WTC11 (cell line): ENCODE measurements at regions not wholly inside any gene's neighbourhood (a gene's known extent, or its start where the extent isn't known, plus 50 kb on each side); places are given as distances from the start of the nearest gene placed in this dataset.

ENCODE experiments used
- ATAC-seq: fragments of 200-7000 bp; cut with Tn5 transposase; 2 replicates; pipeline ENCODE4 v1.10.0; 2021; ENCODE audit warnings: mild to moderate bottlenecking, moderate library complexity
- CTCF ChIA-PET: fragments of 300-600 bp; sonication (Branson Sonifier 250); formaldehyde crosslinking; loops from one replicate; lab custom pipeline; 2021; ENCODE audit warnings: antibody characterized with exemption; lab: Charles Lee
- POLR2A ChIA-PET: fragments of 350-600 bp; sonication (Branson Sonifier 250); formaldehyde crosslinking; loops from one replicate; lab custom pipeline; 2021; ENCODE audit warnings: antibody characterized with exemption; lab: Charles Lee
- DNase-seq: peaks from one replicate; pipeline ENCODE4 v3.0.0; 2021; ENCODE audit warnings: low spot score
- H3K27ac Mint-ChIP-seq: 2 replicates; pipeline ENCODE4 v1.8.0; 2021; ENCODE audit warnings: mixed read lengths
- H3K27me3 Mint-ChIP-seq: 2 replicates; pipeline ENCODE4 v1.8.0; 2021; ENCODE audit warnings: low read depth, mild to moderate bottlenecking, moderate library complexity, mixed read lengths
- H3K36me3 Mint-ChIP-seq: 2 replicates; pipeline ENCODE4 v1.8.0; 2021; ENCODE audit warnings: mixed read lengths
- H3K4me1 Mint-ChIP-seq: 2 replicates; pipeline ENCODE4 v1.8.0; 2022; ENCODE audit warnings: mixed read lengths
- H3K4me3 Mint-ChIP-seq: 2 replicates; pipeline ENCODE4 v1.8.0; 2021; ENCODE audit warnings: mild to moderate bottlenecking, moderate library complexity, mixed read lengths
- H3K9me3 Mint-ChIP-seq: 2 replicates; pipeline ENCODE4 v1.8.0; 2021; ENCODE audit warnings: mixed read lengths
- ARID4B ChIP-seq: sonication (generic); formaldehyde crosslinking; IDR thresholded peaks from 2 replicates; pipeline ENCODE4 v1.8.0; 2023; ENCODE audit warnings: missing genetic modification reagents, mild to moderate bottlenecking, borderline replicate concordance
- CREM ChIP-seq: sonication (generic); formaldehyde crosslinking; IDR thresholded peaks from 2 replicates; pipeline ENCODE4 v1.8.1; 2022; ENCODE audit warnings: mild to moderate bottlenecking, missing genetic modification reagents, moderate library complexity
- EMX1 ChIP-seq: fragments of 250-450 bp; sonication (Bioruptor Pico); IDR thresholded peaks from 2 replicates; pipeline ENCODE4 v1.8.0; 2021; ENCODE audit warnings: mild to moderate bottlenecking
- IRF2 ChIP-seq: sonication (generic); formaldehyde crosslinking; IDR thresholded peaks from 2 replicates; pipeline ENCODE4 v1.8.0; 2022; ENCODE audit warnings: low read depth, missing genetic modification reagents, borderline replicate concordance
- KAT7 ChIP-seq: sonication (generic); formaldehyde crosslinking; IDR thresholded peaks from 2 replicates; pipeline ENCODE4 v1.8.1; 2023; ENCODE audit warnings: missing genetic modification reagents, mild to moderate bottlenecking, borderline replicate concordance
- NR3C1 ChIP-seq: sonication (generic); formaldehyde crosslinking; conservative IDR thresholded peaks from 2 replicates; pipeline ENCODE4 v1.8.1; 2023; ENCODE audit warnings: low read depth, mild to moderate bottlenecking, missing genetic modification reagents
- PRDM15 ChIP-seq: sonication (generic); formaldehyde crosslinking; IDR thresholded peaks from 2 replicates; pipeline ENCODE4 v1.8.0; 2022; ENCODE audit warnings: missing genetic modification reagents
- RELA ChIP-seq: sonication (generic); formaldehyde crosslinking; IDR thresholded peaks from 2 replicates; pipeline ENCODE4 v1.8.1; 2022; ENCODE audit warnings: missing genetic modification reagents, mild to moderate bottlenecking, borderline replicate concordance
- SP1 ChIP-seq: sonication (generic); formaldehyde crosslinking; conservative IDR thresholded peaks from 2 replicates; pipeline ENCODE4 v1.8.1; 2022; ENCODE audit warnings: missing genetic modification reagents
- TEAD4 ChIP-seq: sonication (generic); formaldehyde crosslinking; IDR thresholded peaks from 2 replicates; pipeline ENCODE4 v1.8.0; 2022; ENCODE audit warnings: mild to moderate bottlenecking, missing genetic modification reagents
- TP53 ChIP-seq: sonication (generic); formaldehyde crosslinking; IDR thresholded peaks from 2 replicates; pipeline ENCODE4 v1.8.1; 2023; ENCODE audit warnings: mild to moderate bottlenecking, missing genetic modification reagents
- ZNF219 ChIP-seq: sonication (generic); formaldehyde crosslinking; IDR thresholded peaks from 2 replicates; pipeline ENCODE4 v1.8.0; 2023; ENCODE audit warnings: missing genetic modification reagents, mild to moderate bottlenecking, borderline replicate concordance
- ZNF416 ChIP-seq: fragments of 250-450 bp; sonication (Bioruptor Pico); IDR thresholded peaks from 2 replicates; pipeline ENCODE4 v1.9.0; 2021; ENCODE audit warnings: mild to moderate bottlenecking, inconsistent platforms
- ZNF423 ChIP-seq: fragments of 250-450 bp; sonication (Bioruptor Pico); IDR thresholded peaks from 2 replicates; pipeline ENCODE4 v2.1.2; 2022; ENCODE audit warnings: mild to moderate bottlenecking, moderate library complexity
- TF ChIP-seq, protein P1 (sequence below): fragments of 250-450 bp; sonication (Bioruptor Pico); IDR thresholded peaks from 2 replicates; pipeline ENCODE4 v2.1.2; 2022; ENCODE audit warnings: mild to moderate bottlenecking, moderate library complexity
- TF ChIP-seq, protein P2 (sequence below): sonication (generic); formaldehyde crosslinking; IDR thresholded peaks from 2 replicates; pipeline ENCODE4 v1.8.0; 2022; ENCODE audit warnings: mild to moderate bottlenecking, missing genetic modification reagents
- TF ChIP-seq, protein P3 (sequence below): fragments of 200-600 bp; IDR thresholded peaks from 2 replicates; pipeline ENCODE4 v1.8.0; 2022; ENCODE audit warnings: antibody characterized with exemption
- TF ChIP-seq, protein P4 (sequence below): fragments of 250-450 bp; sonication (Bioruptor Pico); IDR thresholded peaks from 2 replicates; pipeline ENCODE4 v1.9.0; 2021; ENCODE audit warnings: moderate library complexity, mild to moderate bottlenecking, inconsistent platforms, borderline replicate concordance
- TF ChIP-seq, protein P5 (sequence below): sonication (generic); formaldehyde crosslinking; IDR thresholded peaks from 2 replicates; pipeline ENCODE4 v1.8.1; 2022; ENCODE audit warnings: mild to moderate bottlenecking, moderate library complexity, missing genetic modification reagents

DNA sequence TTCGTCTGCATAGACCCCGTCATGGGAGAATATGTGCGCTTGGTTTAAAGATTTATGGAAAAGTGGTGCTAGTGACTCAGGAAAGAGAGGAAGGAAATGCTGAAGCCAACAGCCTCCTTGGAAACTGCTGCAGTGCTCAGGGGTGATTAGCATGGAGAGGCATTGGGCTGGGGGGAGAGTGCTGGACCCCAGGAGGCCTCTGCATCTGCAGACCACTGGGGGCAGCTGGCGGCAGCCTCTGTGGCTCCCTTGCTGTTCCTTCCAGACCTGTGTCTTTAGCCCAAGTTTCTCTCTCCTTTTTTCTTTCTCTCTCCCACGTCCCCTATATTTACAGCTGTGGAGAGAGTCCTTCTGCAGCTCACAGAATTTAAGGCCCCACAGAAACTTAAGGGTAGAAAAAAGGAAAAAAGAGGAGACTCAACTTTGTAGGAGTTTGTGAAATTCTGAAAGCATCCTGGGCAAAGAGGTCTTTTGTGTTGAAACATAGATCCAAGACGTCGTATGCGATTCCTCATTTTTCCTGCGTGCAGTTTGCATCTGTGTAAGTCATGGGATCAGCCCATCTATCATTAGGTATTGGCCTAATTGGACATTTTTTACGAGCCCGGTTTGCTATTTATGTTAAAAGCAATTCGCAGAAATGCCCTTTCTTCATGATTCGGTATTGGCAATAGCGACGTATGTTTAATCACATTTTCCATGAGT lies 116.2 kb upstream of the ZNF536 start:
- Mint-ChIP-seq H3K27me3 (no peaks in the 10 kb centered on the region), H3K4me1 (peaks cover 46% of the 10 kb centered on the region), H3K36me3 (no peaks in the 10 kb centered on the region), H3K4me3 (no peak overlapping the region), H3K9me3 (peaks cover 11% of the 10 kb centered on the region), H3K27ac (peak overlapping the region; percentile 5; the same call in 1 of the 2 replicates)
- TF ChIP-seq, protein P1, sequence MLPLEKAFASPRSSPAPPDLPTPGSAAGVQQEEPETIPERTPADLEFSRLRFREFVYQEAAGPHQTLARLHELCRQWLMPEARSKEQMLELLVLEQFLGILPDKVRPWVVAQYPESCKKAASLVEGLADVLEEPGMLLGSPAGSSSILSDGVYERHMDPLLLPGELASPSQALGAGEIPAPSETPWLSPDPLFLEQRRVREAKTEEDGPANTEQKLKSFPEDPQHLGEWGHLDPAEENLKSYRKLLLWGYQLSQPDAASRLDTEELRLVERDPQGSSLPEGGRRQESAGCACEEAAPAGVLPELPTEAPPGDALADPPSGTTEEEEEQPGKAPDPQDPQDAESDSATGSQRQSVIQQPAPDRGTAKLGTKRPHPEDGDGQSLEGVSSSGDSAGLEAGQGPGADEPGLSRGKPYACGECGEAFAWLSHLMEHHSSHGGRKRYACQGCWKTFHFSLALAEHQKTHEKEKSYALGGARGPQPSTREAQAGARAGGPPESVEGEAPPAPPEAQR (CRISPR knock-in tag): no peak
- peak; percentile 67 for TF ChIP-seq ZNF423 (CRISPR knock-in tag)
- ChIA-PET CTCF (no interaction called here), POLR2A (no interaction called here)
- peak; percentile 61 for DNase-seq
- peak; percentile 98 for ATAC-seq

DNA sequence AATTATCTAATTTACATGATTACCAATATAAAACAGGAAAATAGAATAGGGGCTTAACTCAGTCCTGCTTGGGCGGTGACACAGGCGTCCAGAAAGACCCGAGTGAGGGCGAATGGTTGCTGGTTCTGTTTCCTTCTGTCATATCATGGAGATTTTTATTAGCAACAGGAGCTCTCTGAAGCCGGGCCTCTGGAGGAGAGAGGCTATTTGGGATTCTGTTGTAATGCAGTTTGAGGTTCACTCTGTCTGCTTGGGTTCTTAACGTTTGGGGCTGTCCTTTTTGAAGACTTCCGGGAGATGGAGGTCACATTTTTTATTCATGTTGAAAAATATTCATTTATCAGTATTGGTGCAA lies 115.7 kb upstream of the ZNF536 start:
- ATAC-seq: no peak
- no peaks in the 10 kb centered on the region for H3K36me3 Mint-ChIP-seq
- peaks cover 11% of the 10 kb centered on the region for H3K9me3 Mint-ChIP-seq
- CTCF ChIA-PET: no interaction called here
- DNase-seq: no peak
- no peak overlapping the region for H3K27ac Mint-ChIP-seq
- POLR2A ChIA-PET: interaction anchor here (1.0 kb wide), 1 partner anchor 14 kb away, joined by 4 read pairs; no protein-coding TSS in a partner anchor
- peaks cover 46% of the 10 kb centered on the region for H3K4me1 Mint-ChIP-seq
- H3K4me3 Mint-ChIP-seq: no peak overlapping the region
- no peaks in the 10 kb centered on the region for H3K27me3 Mint-ChIP-seq
- TF ChIP-seq EMX1 (CRISPR knock-in tag) (no peak), PRDM15 (CRISPR knock-in tag) (no peak), ZNF219 (CRISPR knock-in tag) (no peak), NR3C1 (CRISPR knock-in tag) (no peak), SP1 (CRISPR knock-in tag) (no peak), TEAD4 (no peak), CREM (CRISPR knock-in tag) (no peak), KAT7 (no peak), RELA (CRISPR knock-in tag) (no peak), ZNF416 (CRISPR knock-in tag) (no peak), TP53 (CRISPR knock-in tag) (no peak), IRF2 (CRISPR knock-in tag) (no peak), ARID4B (CRISPR knock-in tag) (no peak)
- TF ChIP-seq, protein P2, sequence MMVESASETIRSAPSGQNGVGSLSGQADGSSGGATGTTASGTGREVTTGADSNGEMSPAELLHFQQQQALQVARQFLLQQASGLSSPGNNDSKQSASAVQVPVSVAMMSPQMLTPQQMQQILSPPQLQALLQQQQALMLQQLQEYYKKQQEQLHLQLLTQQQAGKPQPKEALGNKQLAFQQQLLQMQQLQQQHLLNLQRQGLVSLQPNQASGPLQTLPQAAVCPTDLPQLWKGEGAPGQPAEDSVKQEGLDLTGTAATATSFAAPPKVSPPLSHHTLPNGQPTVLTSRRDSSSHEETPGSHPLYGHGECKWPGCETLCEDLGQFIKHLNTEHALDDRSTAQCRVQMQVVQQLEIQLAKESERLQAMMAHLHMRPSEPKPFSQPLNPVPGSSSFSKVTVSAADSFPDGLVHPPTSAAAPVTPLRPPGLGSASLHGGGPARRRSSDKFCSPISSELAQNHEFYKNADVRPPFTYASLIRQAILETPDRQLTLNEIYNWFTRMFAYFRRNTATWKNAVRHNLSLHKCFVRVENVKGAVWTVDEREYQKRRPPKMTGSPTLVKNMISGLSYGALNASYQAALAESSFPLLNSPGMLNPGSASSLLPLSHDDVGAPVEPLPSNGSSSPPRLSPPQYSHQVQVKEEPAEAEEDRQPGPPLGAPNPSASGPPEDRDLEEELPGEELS (CRISPR knock-in tag): no peak
- TF ChIP-seq, protein P3, sequence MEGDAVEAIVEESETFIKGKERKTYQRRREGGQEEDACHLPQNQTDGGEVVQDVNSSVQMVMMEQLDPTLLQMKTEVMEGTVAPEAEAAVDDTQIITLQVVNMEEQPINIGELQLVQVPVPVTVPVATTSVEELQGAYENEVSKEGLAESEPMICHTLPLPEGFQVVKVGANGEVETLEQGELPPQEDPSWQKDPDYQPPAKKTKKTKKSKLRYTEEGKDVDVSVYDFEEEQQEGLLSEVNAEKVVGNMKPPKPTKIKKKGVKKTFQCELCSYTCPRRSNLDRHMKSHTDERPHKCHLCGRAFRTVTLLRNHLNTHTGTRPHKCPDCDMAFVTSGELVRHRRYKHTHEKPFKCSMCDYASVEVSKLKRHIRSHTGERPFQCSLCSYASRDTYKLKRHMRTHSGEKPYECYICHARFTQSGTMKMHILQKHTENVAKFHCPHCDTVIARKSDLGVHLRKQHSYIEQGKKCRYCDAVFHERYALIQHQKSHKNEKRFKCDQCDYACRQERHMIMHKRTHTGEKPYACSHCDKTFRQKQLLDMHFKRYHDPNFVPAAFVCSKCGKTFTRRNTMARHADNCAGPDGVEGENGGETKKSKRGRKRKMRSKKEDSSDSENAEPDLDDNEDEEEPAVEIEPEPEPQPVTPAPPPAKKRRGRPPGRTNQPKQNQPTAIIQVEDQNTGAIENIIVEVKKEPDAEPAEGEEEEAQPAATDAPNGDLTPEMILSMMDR: no peak
- TF ChIP-seq, protein P4, sequence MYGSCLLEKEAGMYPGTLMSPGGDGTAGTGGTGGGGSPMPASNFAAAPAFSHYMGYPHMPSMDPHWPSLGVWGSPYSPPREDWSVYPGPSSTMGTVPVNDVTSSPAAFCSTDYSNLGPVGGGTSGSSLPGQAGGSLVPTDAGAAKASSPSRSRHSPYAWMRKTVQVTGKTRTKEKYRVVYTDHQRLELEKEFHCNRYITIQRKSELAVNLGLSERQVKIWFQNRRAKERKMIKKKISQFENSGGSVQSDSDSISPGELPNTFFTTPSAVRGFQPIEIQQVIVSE: no peak
- TF ChIP-seq, protein P5, sequence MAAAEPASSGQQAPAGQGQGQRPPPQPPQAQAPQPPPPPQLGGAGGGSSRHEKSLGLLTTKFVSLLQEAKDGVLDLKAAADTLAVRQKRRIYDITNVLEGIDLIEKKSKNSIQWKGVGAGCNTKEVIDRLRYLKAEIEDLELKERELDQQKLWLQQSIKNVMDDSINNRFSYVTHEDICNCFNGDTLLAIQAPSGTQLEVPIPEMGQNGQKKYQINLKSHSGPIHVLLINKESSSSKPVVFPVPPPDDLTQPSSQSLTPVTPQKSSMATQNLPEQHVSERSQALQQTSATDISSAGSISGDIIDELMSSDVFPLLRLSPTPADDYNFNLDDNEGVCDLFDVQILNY (CRISPR knock-in tag): no peak
